ENCODE measurements at regions not wholly inside any gene's neighbourhood (a gene's known extent, or its start where the extent isn't known, plus 50 kb on each side); places are given as distances from the start of the nearest gene placed in this dataset.
"Not testable (repeated sequence)": the region's sequence is repeated elsewhere in the genome, so short reads cannot be mapped to it uniquely, and the experiment has no call there.

- no peak for DNase-seq (ENCODE audit: low read depth, low spot score)
- no peak for TF ChIP-seq CTCF (conservative IDR thresholded peaks at IDR 0.05)
- H3K4me1 Mint-ChIP-seq = no peaks in the 10 kb centered on the region
- H3K9me3 Mint-ChIP-seq = peaks cover 11% of the 10 kb centered on the region
- no peak overlapping the region for H3K27ac Mint-ChIP-seq (ENCODE audit: unreplicated experiment)
- H3K36me3 Mint-ChIP-seq (ENCODE audit: low read depth) = no peaks in the 10 kb centered on the region
- H3K4me3 Mint-ChIP-seq = no peak overlapping the region
- H3K27me3 Mint-ChIP-seq (ENCODE audit: low read depth) = no peaks in the 10 kb centered on the region
Observed at GRCh38 chr1:199490769-199491527, 536.6 kb upstream of the NR5A2 start.

- Mint-ChIP-seq H3K9me3 (peaks cover 23% of the 10 kb centered on the region), H3K4me3 (no peak overlapping the region), H3K36me3 (ENCODE audit: low read depth) (no peaks in the 10 kb centered on the region), H3K4me1 (no peaks in the 10 kb centered on the region), H3K27me3 (ENCODE audit: low read depth) (no peaks in the 10 kb centered on the region), H3K27ac (ENCODE audit: unreplicated experiment) (no peak overlapping the region)
- DNase-seq (ENCODE audit: low read depth, low spot score) = no peak
- no peak for TF ChIP-seq CTCF (conservative IDR thresholded peaks at IDR 0.05)
Observed at GRCh38 chr1:199495432-199495831, 532.1 kb upstream of the NR5A2 start.

- not testable (repeated sequence) for DNase-seq (ENCODE audit: low read depth, low spot score); H3K27me3 Mint-ChIP-seq (ENCODE audit: low read depth); H3K4me1 Mint-ChIP-seq; H3K4me3 Mint-ChIP-seq; H3K36me3 Mint-ChIP-seq (ENCODE audit: low read depth); H3K27ac Mint-ChIP-seq (ENCODE audit: unreplicated experiment)
- peaks cover 22% of the 10 kb centered on the region for H3K9me3 Mint-ChIP-seq
Observed at GRCh38 chr1:199498802-199499201, 528.7 kb upstream of the NR5A2 start.

GRCh38 chr1:199508072-199508471 lies 519.4 kb upstream of the NR5A2 start:
- Mint-ChIP-seq H3K4me1 (peaks cover 5% of the 10 kb centered on the region), H3K4me3 (no peak overlapping the region), H3K27ac (ENCODE audit: unreplicated experiment) (no peak overlapping the region), H3K27me3 (ENCODE audit: low read depth) (no peaks in the 10 kb centered on the region), H3K9me3 (no peaks in the 10 kb centered on the region), H3K36me3 (ENCODE audit: low read depth) (no peaks in the 10 kb centered on the region)
- no peak for TF ChIP-seq CTCF (conservative IDR thresholded peaks at IDR 0.05)
- DNase-seq (ENCODE audit: low read depth, low spot score) = no peak

GRCh38 chr1:199508653-199509052 lies 518.9 kb upstream of the NR5A2 start:
- H3K36me3 Mint-ChIP-seq (ENCODE audit: low read depth) = no peaks in the 10 kb centered on the region
- TF ChIP-seq CTCF (conservative IDR thresholded peaks at IDR 0.05) = no peak
- H3K27me3 Mint-ChIP-seq (ENCODE audit: low read depth) = no peaks in the 10 kb centered on the region
- H3K27ac Mint-ChIP-seq (ENCODE audit: unreplicated experiment) = no peak overlapping the region
- no peaks in the 10 kb centered on the region for H3K9me3 Mint-ChIP-seq
- peaks cover 5% of the 10 kb centered on the region for H3K4me1 Mint-ChIP-seq
- H3K4me3 Mint-ChIP-seq = no peak overlapping the region
- no peak for DNase-seq (ENCODE audit: low read depth, low spot score)

GRCh38 chr1:199509456-199509855 lies 518.1 kb upstream of the NR5A2 start:
- H3K36me3 Mint-ChIP-seq (ENCODE audit: low read depth) = no peaks in the 10 kb centered on the region
- no peaks in the 10 kb centered on the region for H3K9me3 Mint-ChIP-seq
- H3K4me3 Mint-ChIP-seq = no peak overlapping the region
- TF ChIP-seq CTCF (conservative IDR thresholded peaks at IDR 0.05) = no peak
- no peak overlapping the region for H3K27ac Mint-ChIP-seq (ENCODE audit: unreplicated experiment)
- H3K4me1 Mint-ChIP-seq = peaks cover 5% of the 10 kb centered on the region
- H3K27me3 Mint-ChIP-seq (ENCODE audit: low read depth) = no peaks in the 10 kb centered on the region
- DNase-seq (ENCODE audit: low read depth, low spot score) = no peak

All from neural crest cell (in vitro differentiated cells).